Loucy (cell line): ENCODE measurements at regions not wholly inside any gene's neighbourhood (a gene's known extent, or its start where the extent isn't known, plus 50 kb on each side); places are given as distances from the start of the nearest gene placed in this dataset.

ENCODE experiments used
- H2AFZ ChIP-seq: fragments of 200-600 bp; sonication (generic); 2 replicates; pipeline ENCODE4 v1.6.0; 2016; ENCODE audit warnings: antibody characterized with exemption, mild to moderate bottlenecking, low read length, moderate library complexity
- H3F3A ChIP-seq: fragments of 200-600 bp; 2 replicates; pipeline ENCODE4 v1.6.0; 2016; ENCODE audit warnings: antibody characterized with exemption, low read depth, mild to moderate bottlenecking
- H3K27me3 ChIP-seq: fragments of 200-600 bp; sonication (generic); 2 replicates; pipeline ENCODE4 v1.6.1; 2014; ENCODE audit warnings: low read length, mild to moderate bottlenecking; ENCODE audit not compliant: insufficient read depth, poor library complexity, severe bottlenecking
- H3K36me3 ChIP-seq: fragments of 200-600 bp; sonication (generic); 2 replicates; pipeline ENCODE4 v1.6.1; 2016; ENCODE audit warnings: low read length; ENCODE audit not compliant: insufficient read depth
- H3K4me1 ChIP-seq: fragments of 200-600 bp; sonication (generic); 2 replicates; pipeline ENCODE4 v1.5.1; 2014; ENCODE audit warnings: low read length, mild to moderate bottlenecking; ENCODE audit not compliant: insufficient read depth, poor library complexity, severe bottlenecking
- H3K4me2 ChIP-seq: fragments of 200-600 bp; sonication (generic); 2 replicates; pipeline ENCODE4 v1.6.0; 2014; ENCODE audit warnings: antibody characterized with exemption, low read length, low read depth, mild to moderate bottlenecking; ENCODE audit not compliant: poor library complexity, severe bottlenecking
- H3K4me3 ChIP-seq: fragments of 200-600 bp; sonication (generic); 2 replicates; pipeline ENCODE4 v1.5.1; 2014; ENCODE audit warnings: low read length, mild to moderate bottlenecking, mixed read lengths; ENCODE audit not compliant: poor library complexity, severe bottlenecking
- H3K79me2 ChIP-seq: fragments of 200-600 bp; sonication (generic); 2 replicates; pipeline ENCODE4 v1.6.1; 2014; ENCODE audit warnings: low read length; ENCODE audit not compliant: insufficient read depth
- H3K9ac ChIP-seq: fragments of 200-600 bp; sonication (generic); 2 replicates; pipeline ENCODE4 v1.6.0; 2014; ENCODE audit warnings: mild to moderate bottlenecking, low read depth, low read length, moderate library complexity; ENCODE audit not compliant: poor library complexity, severe bottlenecking
- H3K9me2 ChIP-seq: fragments of 200-600 bp; sonication (generic); replicated peaks from 2 replicates; pipeline ENCODE4 v1.6.1; 2016; ENCODE audit warnings: low read depth, low read length, mixed read lengths
- H3K9me3 ChIP-seq: fragments of 200-600 bp; sonication (generic); 2 replicates; pipeline ENCODE4 v1.6.1; 2014; ENCODE audit warnings: mild to moderate bottlenecking, antibody characterized with exemption, low read length, low read depth; ENCODE audit not compliant: insufficient read depth
- H4K20me1 ChIP-seq: fragments of 200-600 bp; sonication (generic); 2 replicates; pipeline ENCODE4 v1.6.0; 2014; ENCODE audit warnings: antibody characterized with exemption, low read length, mild to moderate bottlenecking; ENCODE audit not compliant: insufficient read depth, poor library complexity, severe bottlenecking
- EZH2phosphoT487 ChIP-seq: fragments of 200-600 bp; IDR thresholded peaks from 2 replicates; pipeline ENCODE4 v1.6.1; 2018; ENCODE audit warnings: antibody characterized with exemption, mild to moderate bottlenecking, moderate library complexity, borderline replicate concordance
- TF ChIP-seq, protein P1 (sequence below): fragments of 200-600 bp; sonication (generic); conservative IDR thresholded peaks from 2 replicates; pipeline ENCODE4 v1.5.1; 2014; ENCODE audit warnings: mild to moderate bottlenecking, antibody characterized with exemption, low read length

DNA sequence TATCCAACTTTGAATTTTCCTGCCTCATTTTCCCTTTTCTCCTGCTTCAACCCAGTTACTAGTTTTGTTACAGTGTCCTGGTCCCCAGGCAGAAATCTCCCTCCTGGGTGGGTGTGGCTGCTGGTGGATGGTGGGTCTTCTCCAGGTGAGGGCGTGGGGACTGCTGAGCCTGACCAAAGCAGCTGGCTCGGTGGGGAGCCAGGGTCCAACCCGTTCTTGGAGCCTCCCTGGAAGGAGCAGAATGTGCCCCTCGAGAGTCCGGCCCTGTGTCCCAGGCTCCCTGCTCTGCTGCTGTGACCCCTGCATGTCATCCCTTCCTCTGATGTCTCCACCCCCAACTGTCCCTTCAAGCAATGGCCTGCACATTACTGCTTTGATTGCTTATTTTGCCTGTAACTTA lies 86.6 kb upstream of the TCERG1L start:
- H3K27me3 ChIP-seq, result no peaks in the 10 kb centered on the region
- H3F3A ChIP-seq, result no peaks in the 10 kb centered on the region
- no peaks in the 10 kb centered on the region for H4K20me1 ChIP-seq
- H3K36me3 ChIP-seq, result no peaks in the 10 kb centered on the region
- peaks cover 8% of the 10 kb centered on the region; the same call in 1 of the 2 replicates for H3K9me3 ChIP-seq
- no peaks in the 10 kb centered on the region for H3K9me2 ChIP-seq
- no peak overlapping the region for H3K4me2 ChIP-seq
- no peaks in the 10 kb centered on the region for H3K4me1 ChIP-seq
- TF ChIP-seq, protein P1, sequence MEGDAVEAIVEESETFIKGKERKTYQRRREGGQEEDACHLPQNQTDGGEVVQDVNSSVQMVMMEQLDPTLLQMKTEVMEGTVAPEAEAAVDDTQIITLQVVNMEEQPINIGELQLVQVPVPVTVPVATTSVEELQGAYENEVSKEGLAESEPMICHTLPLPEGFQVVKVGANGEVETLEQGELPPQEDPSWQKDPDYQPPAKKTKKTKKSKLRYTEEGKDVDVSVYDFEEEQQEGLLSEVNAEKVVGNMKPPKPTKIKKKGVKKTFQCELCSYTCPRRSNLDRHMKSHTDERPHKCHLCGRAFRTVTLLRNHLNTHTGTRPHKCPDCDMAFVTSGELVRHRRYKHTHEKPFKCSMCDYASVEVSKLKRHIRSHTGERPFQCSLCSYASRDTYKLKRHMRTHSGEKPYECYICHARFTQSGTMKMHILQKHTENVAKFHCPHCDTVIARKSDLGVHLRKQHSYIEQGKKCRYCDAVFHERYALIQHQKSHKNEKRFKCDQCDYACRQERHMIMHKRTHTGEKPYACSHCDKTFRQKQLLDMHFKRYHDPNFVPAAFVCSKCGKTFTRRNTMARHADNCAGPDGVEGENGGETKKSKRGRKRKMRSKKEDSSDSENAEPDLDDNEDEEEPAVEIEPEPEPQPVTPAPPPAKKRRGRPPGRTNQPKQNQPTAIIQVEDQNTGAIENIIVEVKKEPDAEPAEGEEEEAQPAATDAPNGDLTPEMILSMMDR, result no peak
- TF ChIP-seq EZH2phosphoT487, result no peak
- H2AFZ ChIP-seq, result no peak overlapping the region
- H3K4me3 ChIP-seq, result no peak overlapping the region
- no peaks in the 10 kb centered on the region for H3K79me2 ChIP-seq
- H3K9ac ChIP-seq, result no peak overlapping the region

DNA sequence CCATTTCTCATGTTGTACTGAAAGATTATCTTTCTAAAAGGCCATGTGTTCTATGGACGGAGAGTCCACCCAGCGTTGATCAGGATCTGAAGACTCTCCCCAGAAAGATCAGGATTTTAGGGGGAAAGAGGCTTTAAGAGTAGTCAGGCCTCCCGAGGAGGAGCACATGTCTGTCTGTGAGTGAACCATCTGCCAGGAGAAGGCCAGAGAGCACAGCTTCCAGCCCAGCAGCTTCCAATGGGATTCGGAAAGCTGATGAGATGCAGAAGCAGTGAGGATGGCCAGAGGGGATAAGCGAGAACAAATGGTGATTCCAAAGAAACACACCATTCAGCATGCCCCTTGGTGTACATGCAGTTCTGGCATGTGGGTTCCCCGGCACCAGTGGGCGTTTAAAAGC lies 88.5 kb upstream of the TCERG1L start:
- Histone ChIP-seq H3K4me2 (no peak overlapping the region), H3K9me2 (no peaks in the 10 kb centered on the region), H4K20me1 (no peaks in the 10 kb centered on the region), H3K9ac (no peak overlapping the region), H3K79me2 (no peaks in the 10 kb centered on the region), H3K9me3 (peaks cover 15% of the 10 kb centered on the region; the same call in 1 of the 2 replicates), H3F3A (no peaks in the 10 kb centered on the region), H2AFZ (no peak overlapping the region), H3K27me3 (no peaks in the 10 kb centered on the region), H3K4me3 (no peak overlapping the region), H3K4me1 (no peaks in the 10 kb centered on the region), H3K36me3 (no peaks in the 10 kb centered on the region)
- TF ChIP-seq, protein P1, result no peak
- no peak for TF ChIP-seq EZH2phosphoT487

DNA sequence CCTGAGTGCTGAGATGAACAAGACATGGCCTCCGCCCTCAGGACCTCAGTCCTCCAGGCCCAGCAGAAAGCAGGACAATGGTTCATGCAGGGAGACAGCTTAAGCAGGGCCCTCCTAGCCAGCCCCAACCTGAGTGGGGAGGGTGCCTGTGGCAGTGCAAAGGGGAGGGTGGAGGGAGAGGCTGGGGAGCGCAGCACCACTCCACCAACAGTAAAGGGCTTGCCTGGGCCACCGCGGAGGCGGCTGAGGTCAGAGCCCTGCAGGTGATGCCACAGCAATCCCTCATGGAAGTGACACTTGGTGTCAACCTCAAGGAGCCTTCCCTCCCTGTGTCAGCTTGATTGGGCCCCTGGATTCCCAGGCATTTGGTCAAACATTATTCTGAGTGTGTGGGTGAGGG lies 89.0 kb upstream of the TCERG1L start:
- Histone ChIP-seq H3K4me1 (no peaks in the 10 kb centered on the region), H3K4me2 (no peak overlapping the region), H3K27me3 (no peaks in the 10 kb centered on the region), H3K79me2 (no peaks in the 10 kb centered on the region), H3K9me3 (peaks cover 10% of the 10 kb centered on the region; the same call in 1 of the 2 replicates), H3K36me3 (no peaks in the 10 kb centered on the region), H4K20me1 (no peaks in the 10 kb centered on the region), H2AFZ (no peak overlapping the region), H3K9ac (no peak overlapping the region), H3K9me2 (no peaks in the 10 kb centered on the region), H3K4me3 (no peak overlapping the region), H3F3A (no peaks in the 10 kb centered on the region)
- TF ChIP-seq EZH2phosphoT487, result no peak
- TF ChIP-seq, protein P1, result no peak
